ENCODE measurements at regions not wholly inside any gene's neighbourhood (a gene's known extent, or its start where the extent isn't known, plus 50 kb on each side); places are given as distances from the start of the nearest gene placed in this dataset.

DNA sequence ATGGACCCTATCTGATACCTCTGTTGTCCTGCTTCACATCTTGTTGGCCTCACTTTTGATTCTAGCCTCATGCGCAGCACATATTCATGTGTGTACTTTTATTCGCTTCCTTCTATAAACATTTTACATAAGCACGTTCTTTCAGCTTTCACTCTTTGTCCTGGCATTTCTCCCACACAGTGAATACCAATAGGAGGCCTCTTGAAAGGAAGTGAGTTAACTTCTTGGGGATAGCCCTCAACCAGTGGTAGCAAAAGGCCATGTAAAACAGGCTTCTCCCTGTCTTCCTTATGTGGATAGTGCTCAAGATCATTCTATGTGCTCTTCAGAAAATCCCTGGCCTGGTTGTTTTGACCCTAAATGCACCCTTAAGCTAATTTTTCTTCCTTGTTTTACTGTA, 633.9 kb upstream of the MBL2 start:
- no peak overlapping the region for H3K23ac ChIP-seq (ENCODE audit: low read length in 2 of 2)
- H3K36me3 ChIP-seq (ENCODE audit: control insufficient read depth in 1 of 2, insufficient read depth in 2 of 2, low read depth in 1 of 2, low read length in 2 of 2): no peaks in the 10 kb centered on the region
- no peak overlapping the region for H3K4me2 ChIP-seq (ENCODE audit: low read length, poor library complexity, severe bottlenecking)
- H2AK5ac ChIP-seq (ENCODE audit: low read length, severe bottlenecking): no peak overlapping the region
- H3K4ac ChIP-seq (ENCODE audit: low read depth in 1 of 2, low read length in 2 of 2): no peak overlapping the region
- H2BK120ac ChIP-seq (ENCODE audit: low read depth, low read length): no peak overlapping the region
- no peaks in the 10 kb centered on the region for H3K27me3 ChIP-seq (ENCODE audit: control insufficient read depth in 1 of 2, insufficient read depth in 1 of 2, low read length in 2 of 2)
- H2BK12ac ChIP-seq (ENCODE audit: low read length in 2 of 2): no peak overlapping the region
- H3K14ac ChIP-seq (ENCODE audit: low read length in 2 of 2): no peak overlapping the region
- no peak overlapping the region for H2BK5ac ChIP-seq (ENCODE audit: low read depth, low read length, poor library complexity, severe bottlenecking)
- H2BK15ac ChIP-seq (ENCODE audit: low read depth, poor library complexity, severe bottlenecking): no peak overlapping the region
- no peak overlapping the region for H3K18ac ChIP-seq (ENCODE audit: low read depth in 1 of 2, low read length in 2 of 2)
- H3K4me1 ChIP-seq (ENCODE audit: control insufficient read depth, insufficient read depth, low read depth, low read length): peaks cover 8% of the 10 kb centered on the region
- DNase-seq: peak; percentile 3
- no peak overlapping the region for H4K8ac ChIP-seq (ENCODE audit: low read length)
- 91% methylated on average over 3 of the region's 3 CpGs for WGBS
- H3K79me1 ChIP-seq (replicated peaks; ENCODE audit: low read length, poor library complexity, severe bottlenecking): no peaks in the 10 kb centered on the region
- no peak overlapping the region for H3K4me3 ChIP-seq (ENCODE audit: insufficient read depth in 1 of 2, low read depth in 1 of 2, low read length in 2 of 2)
- no peak overlapping the region for H4K91ac ChIP-seq (ENCODE audit: low read length)
- no peak overlapping the region for H3K9ac ChIP-seq (ENCODE audit: low read length)
- no peak overlapping the region for H3K27ac ChIP-seq (ENCODE audit: low read length, poor library complexity, severe bottlenecking)
- H2AFZ ChIP-seq (ENCODE audit: low read depth, low read length): no peak overlapping the region
- no peaks in the 10 kb centered on the region for H3K9me3 ChIP-seq (ENCODE audit: control insufficient read depth, low read length)

DNA sequence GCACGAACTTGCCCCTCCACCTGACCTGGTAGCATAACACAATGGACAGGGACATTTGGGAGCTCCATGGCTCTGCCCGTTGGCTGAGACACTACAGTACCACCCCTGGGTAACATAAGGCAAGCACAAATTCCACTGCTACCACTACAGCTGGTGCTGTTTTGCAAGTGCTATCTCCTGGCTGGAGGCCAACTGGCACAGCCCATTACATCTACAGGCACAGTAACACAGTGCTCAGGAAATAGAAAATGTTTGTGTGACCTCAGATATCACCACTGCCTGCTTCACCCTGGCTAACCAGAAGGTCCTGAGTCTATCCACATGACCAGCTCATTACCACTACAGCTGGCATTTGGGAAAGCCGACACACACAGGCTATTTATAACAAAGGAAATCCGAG, 631.1 kb upstream of the MBL2 start:
- H2AK5ac ChIP-seq (ENCODE audit: low read length, severe bottlenecking): no peak overlapping the region
- H3K23ac ChIP-seq (ENCODE audit: low read length in 2 of 2): no peak overlapping the region
- no peak overlapping the region for H3K9ac ChIP-seq (ENCODE audit: low read length)
- H4K8ac ChIP-seq (ENCODE audit: low read length): no peak overlapping the region
- H3K18ac ChIP-seq (ENCODE audit: low read depth in 1 of 2, low read length in 2 of 2): no peak overlapping the region
- no peak overlapping the region for H4K91ac ChIP-seq (ENCODE audit: low read length)
- H3K79me1 ChIP-seq (replicated peaks; ENCODE audit: low read length, poor library complexity, severe bottlenecking): no peaks in the 10 kb centered on the region
- H2BK12ac ChIP-seq (ENCODE audit: low read length in 2 of 2): no peak overlapping the region
- no peak overlapping the region for H2AFZ ChIP-seq (ENCODE audit: low read depth, low read length)
- peaks cover 8% of the 10 kb centered on the region for H3K4me1 ChIP-seq (ENCODE audit: control insufficient read depth, insufficient read depth, low read depth, low read length)
- no peaks in the 10 kb centered on the region for H3K36me3 ChIP-seq (ENCODE audit: control insufficient read depth in 1 of 2, insufficient read depth in 2 of 2, low read depth in 1 of 2, low read length in 2 of 2)
- H3K9me3 ChIP-seq (ENCODE audit: control insufficient read depth, low read length): no peaks in the 10 kb centered on the region
- no peak overlapping the region for H2BK15ac ChIP-seq (ENCODE audit: low read depth, poor library complexity, severe bottlenecking)
- no peak overlapping the region for H3K4me3 ChIP-seq (ENCODE audit: insufficient read depth in 1 of 2, low read depth in 1 of 2, low read length in 2 of 2)
- H2BK120ac ChIP-seq (ENCODE audit: low read depth, low read length): no peak overlapping the region
- no peak overlapping the region for H3K4ac ChIP-seq (ENCODE audit: low read depth in 1 of 2, low read length in 2 of 2)
- H3K4me2 ChIP-seq (ENCODE audit: low read length, poor library complexity, severe bottlenecking): no peak overlapping the region
- DNase-seq: peak; percentile 34
- no peak overlapping the region for H3K14ac ChIP-seq (ENCODE audit: low read length in 2 of 2)
- H3K27ac ChIP-seq (ENCODE audit: low read length, poor library complexity, severe bottlenecking): no peak overlapping the region
- 46% methylated on average over 4 of the region's 4 CpGs for WGBS
- no peaks in the 10 kb centered on the region for H3K27me3 ChIP-seq (ENCODE audit: control insufficient read depth in 1 of 2, insufficient read depth in 1 of 2, low read length in 2 of 2)
- no peak overlapping the region for H2BK5ac ChIP-seq (ENCODE audit: low read depth, low read length, poor library complexity, severe bottlenecking)

DNA sequence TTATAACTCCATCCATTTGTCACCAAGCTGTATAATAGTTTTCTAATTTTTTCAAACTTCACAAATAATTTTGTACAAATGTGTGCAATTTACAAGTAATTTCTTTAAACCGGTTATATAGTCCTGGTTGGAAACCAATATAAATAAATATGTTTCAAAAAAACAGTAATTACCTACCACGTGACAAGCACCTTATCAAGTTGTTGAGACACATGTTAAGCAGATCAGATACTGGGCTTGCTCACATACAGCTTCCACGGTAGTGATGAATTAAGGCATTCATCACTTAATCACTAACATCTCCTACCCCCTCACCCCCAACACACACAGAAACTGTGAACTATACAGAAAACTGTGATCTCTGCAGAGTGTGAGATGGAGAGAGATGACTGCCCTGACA, 630.0 kb upstream of the MBL2 start:
- H2BK5ac ChIP-seq (ENCODE audit: low read depth, low read length, poor library complexity, severe bottlenecking): no peak overlapping the region
- H3K4me2 ChIP-seq (ENCODE audit: low read length, poor library complexity, severe bottlenecking): no peak overlapping the region
- H3K4me1 ChIP-seq (ENCODE audit: control insufficient read depth, insufficient read depth, low read depth, low read length): peaks cover 8% of the 10 kb centered on the region
- no peak overlapping the region for H3K23ac ChIP-seq (ENCODE audit: low read length in 2 of 2)
- H2AFZ ChIP-seq (ENCODE audit: low read depth, low read length): no peak overlapping the region
- H2AK5ac ChIP-seq (ENCODE audit: low read length, severe bottlenecking): no peak overlapping the region
- WGBS: 95% methylated on average over 2 of the region's 3 CpGs
- no peak overlapping the region for H3K9ac ChIP-seq (ENCODE audit: low read length)
- H4K91ac ChIP-seq (ENCODE audit: low read length): no peak overlapping the region
- H3K4ac ChIP-seq (ENCODE audit: low read depth in 1 of 2, low read length in 2 of 2): no peak overlapping the region
- H3K4me3 ChIP-seq (ENCODE audit: insufficient read depth in 1 of 2, low read depth in 1 of 2, low read length in 2 of 2): no peak overlapping the region
- no peak overlapping the region for H2BK12ac ChIP-seq (ENCODE audit: low read length in 2 of 2)
- H3K79me1 ChIP-seq (replicated peaks; ENCODE audit: low read length, poor library complexity, severe bottlenecking): no peaks in the 10 kb centered on the region
- H4K8ac ChIP-seq (ENCODE audit: low read length): no peak overlapping the region
- no peak overlapping the region for H2BK15ac ChIP-seq (ENCODE audit: low read depth, poor library complexity, severe bottlenecking)
- no peaks in the 10 kb centered on the region for H3K9me3 ChIP-seq (ENCODE audit: control insufficient read depth, low read length)
- no peaks in the 10 kb centered on the region for H3K36me3 ChIP-seq (ENCODE audit: control insufficient read depth in 1 of 2, insufficient read depth in 2 of 2, low read depth in 1 of 2, low read length in 2 of 2)
- no peak overlapping the region for H3K27ac ChIP-seq (ENCODE audit: low read length, poor library complexity, severe bottlenecking)
- H3K18ac ChIP-seq (ENCODE audit: low read depth in 1 of 2, low read length in 2 of 2): no peak overlapping the region
- no peak overlapping the region for H2BK120ac ChIP-seq (ENCODE audit: low read depth, low read length)
- H3K27me3 ChIP-seq (ENCODE audit: control insufficient read depth in 1 of 2, insufficient read depth in 1 of 2, low read length in 2 of 2): no peaks in the 10 kb centered on the region
- no peak for DNase-seq
- no peak overlapping the region for H3K14ac ChIP-seq (ENCODE audit: low read length in 2 of 2)

DNA sequence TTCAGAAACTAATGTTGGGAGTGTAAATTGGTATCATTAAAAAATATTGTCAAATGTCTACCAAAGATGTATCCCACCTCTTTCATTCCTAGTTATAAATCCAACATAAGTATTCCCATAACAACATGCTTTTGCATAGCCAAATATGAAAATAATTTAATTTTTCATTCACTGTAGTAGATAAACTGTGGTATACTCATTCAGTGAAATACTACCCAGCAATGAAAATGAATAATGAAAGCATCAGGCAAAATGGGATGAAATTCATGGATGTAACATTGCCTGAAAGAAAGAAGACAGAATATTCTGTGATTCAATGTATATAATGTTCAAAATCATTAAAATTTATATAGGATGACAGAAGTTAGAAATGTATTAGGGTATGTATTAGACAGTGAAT, 629.0 kb upstream of the MBL2 start:
- H3K4ac ChIP-seq (ENCODE audit: low read depth in 1 of 2, low read length in 2 of 2): no peak overlapping the region
- no peak overlapping the region for H3K23ac ChIP-seq (ENCODE audit: low read length in 2 of 2)
- H2AK5ac ChIP-seq (ENCODE audit: low read length, severe bottlenecking): no peak overlapping the region
- H3K4me3 ChIP-seq (ENCODE audit: insufficient read depth in 1 of 2, low read depth in 1 of 2, low read length in 2 of 2): no peak overlapping the region
- no peak overlapping the region for H3K27ac ChIP-seq (ENCODE audit: low read length, poor library complexity, severe bottlenecking)
- no peak overlapping the region for H3K14ac ChIP-seq (ENCODE audit: low read length in 2 of 2)
- no peak overlapping the region for H2BK15ac ChIP-seq (ENCODE audit: low read depth, poor library complexity, severe bottlenecking)
- H2AFZ ChIP-seq (ENCODE audit: low read depth, low read length): no peak overlapping the region
- H3K18ac ChIP-seq (ENCODE audit: low read depth in 1 of 2, low read length in 2 of 2): no peak overlapping the region
- no peak overlapping the region for H2BK5ac ChIP-seq (ENCODE audit: low read depth, low read length, poor library complexity, severe bottlenecking)
- H4K91ac ChIP-seq (ENCODE audit: low read length): no peak overlapping the region
- no peak for DNase-seq
- H3K27me3 ChIP-seq (ENCODE audit: control insufficient read depth in 1 of 2, insufficient read depth in 1 of 2, low read length in 2 of 2): no peaks in the 10 kb centered on the region
- peaks cover 8% of the 10 kb centered on the region for H3K4me1 ChIP-seq (ENCODE audit: control insufficient read depth, insufficient read depth, low read depth, low read length)
- no peak overlapping the region for H2BK12ac ChIP-seq (ENCODE audit: low read length in 2 of 2)
- H3K36me3 ChIP-seq (ENCODE audit: control insufficient read depth in 1 of 2, insufficient read depth in 2 of 2, low read depth in 1 of 2, low read length in 2 of 2): no peaks in the 10 kb centered on the region
- H3K9me3 ChIP-seq (ENCODE audit: control insufficient read depth, low read length): no peaks in the 10 kb centered on the region
- no peak overlapping the region for H3K9ac ChIP-seq (ENCODE audit: low read length)
- H3K79me1 ChIP-seq (replicated peaks; ENCODE audit: low read length, poor library complexity, severe bottlenecking): no peaks in the 10 kb centered on the region
- H4K8ac ChIP-seq (ENCODE audit: low read length): no peak overlapping the region
- no peak overlapping the region for H2BK120ac ChIP-seq (ENCODE audit: low read depth, low read length)
- no peak overlapping the region for H3K4me2 ChIP-seq (ENCODE audit: low read length, poor library complexity, severe bottlenecking)

Measured in mesenchymal stem cell (in vitro differentiated cells and primary cell).